DND-41 (cell line): ENCODE measurements at regions not wholly inside any gene's neighbourhood (a gene's known extent, or its start where the extent isn't known, plus 50 kb on each side); places are given as distances from the start of the nearest gene placed in this dataset.

Experiments
- EZH2 ChIP-seq: IDR thresholded peaks from 3 replicates; pipeline ENCODE4 v1.6.1; 2012; ENCODE audit warnings: borderline replicate concordance, low read depth, mild to moderate bottlenecking, moderate library complexity, low read length, inconsistent platforms; ENCODE audit not compliant: severe bottlenecking
- TF ChIP-seq, protein P1 (sequence below): IDR thresholded peaks from 2 replicates; pipeline ENCODE4 v1.5.1; 2012; ENCODE audit warnings: borderline replicate concordance, low read length, moderate library complexity, mild to moderate bottlenecking; ENCODE audit not compliant: poor library complexity, severe bottlenecking; ENCODE audit errors: extremely low read depth

DNA sequence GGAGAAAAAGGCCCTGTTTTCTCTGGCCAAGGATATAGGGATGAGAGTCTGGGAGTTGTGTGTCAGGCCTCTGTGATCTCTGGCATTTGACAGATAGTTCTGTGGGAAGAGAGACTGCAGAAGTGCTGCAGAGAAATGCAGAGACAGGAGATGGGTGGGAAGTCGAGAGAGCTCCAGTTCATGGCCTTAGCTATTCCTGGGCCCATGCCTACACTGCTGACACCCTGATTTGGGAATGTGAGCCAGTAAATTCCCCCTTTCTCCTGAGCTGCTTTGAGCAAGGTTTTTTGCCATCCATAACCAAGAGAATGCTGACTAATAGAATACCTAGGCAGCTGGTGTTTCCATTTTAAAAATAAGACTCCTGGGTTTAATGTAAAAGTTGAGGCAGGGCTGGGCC is 59.3 kb downstream of the EBLN2 start:
- TF ChIP-seq, protein P1, sequence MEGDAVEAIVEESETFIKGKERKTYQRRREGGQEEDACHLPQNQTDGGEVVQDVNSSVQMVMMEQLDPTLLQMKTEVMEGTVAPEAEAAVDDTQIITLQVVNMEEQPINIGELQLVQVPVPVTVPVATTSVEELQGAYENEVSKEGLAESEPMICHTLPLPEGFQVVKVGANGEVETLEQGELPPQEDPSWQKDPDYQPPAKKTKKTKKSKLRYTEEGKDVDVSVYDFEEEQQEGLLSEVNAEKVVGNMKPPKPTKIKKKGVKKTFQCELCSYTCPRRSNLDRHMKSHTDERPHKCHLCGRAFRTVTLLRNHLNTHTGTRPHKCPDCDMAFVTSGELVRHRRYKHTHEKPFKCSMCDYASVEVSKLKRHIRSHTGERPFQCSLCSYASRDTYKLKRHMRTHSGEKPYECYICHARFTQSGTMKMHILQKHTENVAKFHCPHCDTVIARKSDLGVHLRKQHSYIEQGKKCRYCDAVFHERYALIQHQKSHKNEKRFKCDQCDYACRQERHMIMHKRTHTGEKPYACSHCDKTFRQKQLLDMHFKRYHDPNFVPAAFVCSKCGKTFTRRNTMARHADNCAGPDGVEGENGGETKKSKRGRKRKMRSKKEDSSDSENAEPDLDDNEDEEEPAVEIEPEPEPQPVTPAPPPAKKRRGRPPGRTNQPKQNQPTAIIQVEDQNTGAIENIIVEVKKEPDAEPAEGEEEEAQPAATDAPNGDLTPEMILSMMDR, result no peak
- no peak for TF ChIP-seq EZH2
